ENCODE measurements at regions not wholly inside any gene's neighbourhood (a gene's known extent, or its start where the extent isn't known, plus 50 kb on each side); places are given as distances from the start of the nearest gene placed in this dataset.

DNA sequence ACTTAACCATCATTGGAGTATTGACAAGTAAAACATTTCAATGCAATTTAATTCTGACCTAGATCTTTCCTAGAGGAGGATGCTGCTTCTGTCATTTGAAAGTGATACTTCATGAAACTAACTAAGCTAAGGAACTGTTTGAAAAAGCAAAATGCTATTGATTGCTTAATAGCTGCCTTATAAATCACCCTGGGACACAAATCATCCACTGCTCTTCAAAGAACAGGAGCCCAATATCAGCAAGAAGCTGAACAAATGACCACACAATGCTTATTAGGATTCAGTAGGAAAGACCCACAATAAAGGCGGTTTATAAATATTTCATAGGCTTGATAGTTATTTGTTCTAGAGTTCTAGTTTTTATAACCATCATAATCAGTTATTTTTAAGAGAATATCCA, 216.3 kb downstream of the TEX36 start:
- in situ Hi-C loops (cut with HindIII; ENCODE audit: low sequenced_read_pairs): no loop called here
- TF ChIP-seq, protein P1, sequence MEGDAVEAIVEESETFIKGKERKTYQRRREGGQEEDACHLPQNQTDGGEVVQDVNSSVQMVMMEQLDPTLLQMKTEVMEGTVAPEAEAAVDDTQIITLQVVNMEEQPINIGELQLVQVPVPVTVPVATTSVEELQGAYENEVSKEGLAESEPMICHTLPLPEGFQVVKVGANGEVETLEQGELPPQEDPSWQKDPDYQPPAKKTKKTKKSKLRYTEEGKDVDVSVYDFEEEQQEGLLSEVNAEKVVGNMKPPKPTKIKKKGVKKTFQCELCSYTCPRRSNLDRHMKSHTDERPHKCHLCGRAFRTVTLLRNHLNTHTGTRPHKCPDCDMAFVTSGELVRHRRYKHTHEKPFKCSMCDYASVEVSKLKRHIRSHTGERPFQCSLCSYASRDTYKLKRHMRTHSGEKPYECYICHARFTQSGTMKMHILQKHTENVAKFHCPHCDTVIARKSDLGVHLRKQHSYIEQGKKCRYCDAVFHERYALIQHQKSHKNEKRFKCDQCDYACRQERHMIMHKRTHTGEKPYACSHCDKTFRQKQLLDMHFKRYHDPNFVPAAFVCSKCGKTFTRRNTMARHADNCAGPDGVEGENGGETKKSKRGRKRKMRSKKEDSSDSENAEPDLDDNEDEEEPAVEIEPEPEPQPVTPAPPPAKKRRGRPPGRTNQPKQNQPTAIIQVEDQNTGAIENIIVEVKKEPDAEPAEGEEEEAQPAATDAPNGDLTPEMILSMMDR (IDR thresholded peaks at IDR 0.05; ENCODE audit: low read depth, low read length): no peak
- DNase-seq (ENCODE audit: low read depth, low spot score): no peak
- no peak overlapping the region for H3K4me3 ChIP-seq (ENCODE audit: low read depth, low read length)

DNA sequence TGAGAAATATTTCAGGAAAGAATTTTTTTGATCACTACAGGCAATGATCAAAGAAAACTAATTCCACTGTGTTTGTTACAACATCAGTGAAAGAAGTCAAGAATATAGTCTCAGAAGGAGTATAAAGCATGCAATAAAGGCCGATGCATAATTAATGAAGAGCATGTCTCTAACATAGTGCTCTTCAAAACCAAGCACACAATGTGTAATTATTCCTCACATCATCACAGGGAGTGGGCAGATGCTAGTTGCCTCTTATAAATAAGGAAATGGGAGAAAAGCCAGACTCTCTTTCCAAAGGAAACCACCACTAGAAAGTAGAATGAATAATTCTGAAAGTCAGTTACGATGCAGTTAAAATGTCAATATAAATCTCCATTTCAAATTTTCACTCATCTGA, 220.1 kb downstream of the TEX36 start:
- in situ Hi-C loops (cut with HindIII; ENCODE audit: low sequenced_read_pairs): no loop called here
- TF ChIP-seq, protein P1 (IDR thresholded peaks at IDR 0.05; ENCODE audit: low read depth, low read length): no peak
- no peak for DNase-seq (ENCODE audit: low read depth, low spot score)
- H3K4me3 ChIP-seq (ENCODE audit: low read depth, low read length): no peak overlapping the region

DNA sequence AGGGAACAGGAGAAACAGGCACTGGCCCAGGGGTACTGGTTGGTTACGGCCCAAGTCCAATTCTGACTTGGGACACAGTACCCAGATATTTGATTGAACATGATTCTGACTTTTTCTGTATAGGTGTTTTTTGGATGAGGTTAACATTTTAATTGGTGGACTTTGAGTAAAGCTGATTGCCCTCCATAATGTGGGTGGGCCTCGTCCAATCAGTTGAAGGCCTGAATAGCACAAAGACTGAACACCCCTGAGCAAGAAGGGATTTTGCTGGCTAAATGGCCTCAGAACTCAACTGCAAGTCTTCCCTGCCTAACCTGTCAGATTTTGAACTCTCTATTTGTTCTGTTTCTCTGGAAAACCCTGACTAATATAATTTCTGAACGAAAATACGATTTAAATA, 222.6 kb downstream of the TEX36 start:
- in situ Hi-C loops (cut with HindIII; ENCODE audit: low sequenced_read_pairs): no loop called here
- TF ChIP-seq, protein P1 (IDR thresholded peaks at IDR 0.05; ENCODE audit: low read depth, low read length): no peak
- H3K4me3 ChIP-seq (ENCODE audit: low read depth, low read length): no peak overlapping the region
- no peak for DNase-seq (ENCODE audit: low read depth, low spot score)

DNA sequence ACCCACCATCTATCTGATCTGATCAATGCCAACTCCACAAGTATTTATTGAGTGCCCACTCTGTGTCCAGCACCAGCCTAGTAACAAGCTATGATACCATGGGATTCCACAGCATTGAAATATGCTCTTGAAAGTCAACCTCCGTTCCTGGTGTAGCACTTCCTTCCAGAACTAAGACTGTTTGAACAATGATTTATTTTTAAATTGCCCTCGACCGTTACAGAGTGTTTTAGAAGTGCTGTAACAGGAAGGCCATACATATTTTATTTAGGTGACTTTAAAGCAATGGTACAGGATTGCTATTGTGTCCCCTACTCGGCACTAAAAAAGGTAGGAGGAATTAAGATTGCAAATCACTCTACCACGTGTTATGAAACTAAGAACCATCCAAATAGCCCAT, 225.6 kb downstream of the TEX36 start:
- in situ Hi-C loops (cut with HindIII; ENCODE audit: low sequenced_read_pairs): no loop called here
- TF ChIP-seq, protein P1 (IDR thresholded peaks at IDR 0.05; ENCODE audit: low read depth, low read length): no peak

DNA sequence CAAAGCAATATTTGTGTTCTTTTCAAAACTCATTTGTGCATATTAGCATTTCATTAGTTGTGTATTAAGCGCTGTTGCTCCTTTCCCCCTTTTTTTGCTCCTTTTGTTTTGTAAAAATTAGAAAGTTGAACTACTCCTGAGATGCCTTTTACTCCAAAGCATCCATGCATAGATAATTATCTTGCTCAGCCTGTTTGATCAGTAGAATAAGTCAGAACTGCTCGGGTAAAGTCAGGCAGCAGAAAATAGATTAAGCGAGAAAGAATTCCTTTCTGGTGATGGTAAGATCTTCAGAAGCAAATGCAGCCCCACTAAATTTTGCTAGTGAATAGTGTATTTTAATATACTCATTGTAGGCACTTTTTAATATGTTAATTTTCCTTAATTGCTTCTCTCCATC, 227.1 kb downstream of the TEX36 start:
- DNase-seq (ENCODE audit: low read depth, low spot score): no peak
- in situ Hi-C loops (cut with HindIII; ENCODE audit: low sequenced_read_pairs): no loop called here
- TF ChIP-seq, protein P1 (IDR thresholded peaks at IDR 0.05; ENCODE audit: low read depth, low read length): no peak
- no peak overlapping the region for H3K4me3 ChIP-seq (ENCODE audit: low read depth, low read length)

More for the DNA sequence above, 225.6 kb downstream of the TEX36 start:
- no peak for DNase-seq (ENCODE audit: low read depth, low spot score)
- no peak overlapping the region for H3K4me3 ChIP-seq (ENCODE audit: low read depth, low read length)

DNA sequence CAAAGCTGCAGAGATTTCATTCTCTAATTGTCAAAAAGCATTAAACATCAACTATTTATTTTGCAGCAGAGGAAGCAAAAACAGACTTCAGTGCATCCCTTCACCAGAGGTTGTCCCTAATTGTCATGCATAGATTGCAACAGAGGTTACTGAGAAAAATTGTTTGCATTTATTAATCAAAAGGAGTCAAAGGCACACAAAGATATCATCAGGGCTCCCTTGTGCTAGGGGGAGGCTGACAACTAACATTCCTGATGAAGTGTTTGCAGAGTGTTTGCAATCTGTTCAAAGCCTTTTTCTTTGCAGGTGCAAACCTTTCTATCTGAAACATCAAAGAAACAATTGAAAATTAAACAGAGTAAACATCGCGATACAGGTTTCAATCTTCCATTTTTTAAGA, 227.5 kb downstream of the TEX36 start:
- DNase-seq (ENCODE audit: low read depth, low spot score): no peak
- H3K4me3 ChIP-seq (ENCODE audit: low read depth, low read length): no peak overlapping the region
- TF ChIP-seq, protein P1 (IDR thresholded peaks at IDR 0.05; ENCODE audit: low read depth, low read length): no peak
- in situ Hi-C loops (cut with HindIII; ENCODE audit: low sequenced_read_pairs): no loop called here

DNA sequence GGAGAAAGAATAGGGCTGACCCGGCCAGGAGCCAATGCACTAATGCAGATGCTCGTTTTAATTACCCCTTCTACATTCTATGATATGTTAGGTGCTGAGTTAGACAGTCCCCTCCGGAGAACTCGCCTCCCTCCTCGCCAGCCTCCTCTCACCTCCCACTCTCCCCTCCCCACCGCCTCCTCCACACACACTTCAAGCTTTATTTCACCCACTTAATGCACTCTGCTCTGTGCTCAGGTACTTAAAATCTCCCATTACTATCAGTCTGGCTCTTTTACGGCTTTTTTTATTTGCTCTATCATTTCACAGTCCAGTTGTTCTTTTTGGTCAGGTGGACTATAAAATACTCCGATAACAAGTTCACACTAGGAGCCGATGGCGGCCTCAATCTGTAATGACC, 231.6 kb downstream of the TEX36 start:
- H3K4me3 ChIP-seq (ENCODE audit: low read depth, low read length): no peak overlapping the region
- TF ChIP-seq, protein P1 (IDR thresholded peaks at IDR 0.05; ENCODE audit: low read depth, low read length): no peak
- DNase-seq (ENCODE audit: low read depth, low spot score): no peak
- in situ Hi-C loops (cut with HindIII; ENCODE audit: low sequenced_read_pairs): no loop called here
